ENCODE measurements at regions not wholly inside any gene's neighbourhood (a gene's known extent, or its start where the extent isn't known, plus 50 kb on each side); places are given as distances from the start of the nearest gene placed in this dataset.

DNA sequence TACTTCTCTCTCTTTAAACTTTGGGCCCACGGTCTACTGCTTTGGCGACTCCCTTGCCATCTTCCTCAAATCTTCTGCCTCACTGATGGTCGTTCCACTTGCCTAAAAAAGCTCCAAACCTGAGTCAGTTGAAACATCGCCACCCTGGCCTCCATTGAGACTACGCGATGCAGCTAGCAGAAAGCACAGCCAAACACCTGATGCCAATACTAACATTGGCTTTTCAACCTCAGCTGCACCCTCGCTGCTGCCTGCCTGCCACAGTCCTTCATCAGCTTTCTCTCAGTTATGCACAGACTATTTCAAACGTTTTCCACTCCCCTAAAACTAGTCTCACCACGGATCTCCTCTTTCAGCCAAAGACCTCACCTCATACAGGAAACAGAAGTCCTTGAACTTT lies 214.2 kb upstream of the TMCO5A start:
- DNase-seq = no peak

DNA sequence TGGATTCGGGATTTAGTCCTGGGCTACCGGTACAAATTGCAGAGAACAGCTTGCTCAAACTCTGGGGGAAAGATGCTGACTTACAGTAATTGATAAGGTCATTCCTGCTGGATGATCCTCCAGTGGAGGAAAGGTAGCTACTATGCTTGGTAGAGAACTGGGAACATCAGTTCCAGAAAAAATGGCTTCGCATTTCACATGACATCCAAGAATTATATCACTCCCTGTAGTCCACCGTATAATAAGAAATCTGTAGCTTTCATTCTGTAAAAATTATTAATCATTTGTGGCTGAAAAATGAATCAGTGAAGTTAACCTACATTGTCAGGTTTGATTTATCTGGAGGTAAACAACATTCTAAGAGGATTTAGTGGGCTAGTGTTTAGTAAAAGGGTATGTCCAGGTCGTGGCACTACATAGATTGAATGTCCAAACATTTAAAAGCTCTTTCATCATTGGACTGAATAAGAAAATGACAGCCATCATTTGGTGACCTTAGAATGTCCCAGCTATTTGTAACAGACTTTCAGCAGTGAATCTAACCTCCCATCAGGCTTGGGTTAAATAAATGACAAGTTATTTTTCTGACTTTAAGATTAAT lies 203.2 kb upstream of the TMCO5A start:
- no peak for DNase-seq

DNA sequence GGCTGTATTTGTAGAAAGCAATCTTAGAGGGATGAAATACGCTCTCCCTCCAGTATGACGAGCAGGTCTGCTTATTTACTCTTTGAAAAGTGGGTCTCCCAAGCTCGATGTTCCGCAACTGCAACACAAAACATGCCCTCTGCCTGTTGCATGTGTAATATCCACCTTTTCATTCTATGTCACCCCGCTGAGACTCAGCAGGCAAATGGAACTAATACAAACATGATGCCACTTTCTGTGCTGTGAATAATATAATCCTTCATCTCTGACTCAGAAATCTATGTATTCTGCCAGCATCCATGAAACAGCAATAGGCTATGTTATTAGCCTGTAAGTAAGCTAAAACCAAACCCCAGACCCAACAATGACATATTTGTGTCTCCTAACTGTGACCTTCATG lies 200.8 kb upstream of the TMCO5A start:
- DNase-seq = no peak

DNA sequence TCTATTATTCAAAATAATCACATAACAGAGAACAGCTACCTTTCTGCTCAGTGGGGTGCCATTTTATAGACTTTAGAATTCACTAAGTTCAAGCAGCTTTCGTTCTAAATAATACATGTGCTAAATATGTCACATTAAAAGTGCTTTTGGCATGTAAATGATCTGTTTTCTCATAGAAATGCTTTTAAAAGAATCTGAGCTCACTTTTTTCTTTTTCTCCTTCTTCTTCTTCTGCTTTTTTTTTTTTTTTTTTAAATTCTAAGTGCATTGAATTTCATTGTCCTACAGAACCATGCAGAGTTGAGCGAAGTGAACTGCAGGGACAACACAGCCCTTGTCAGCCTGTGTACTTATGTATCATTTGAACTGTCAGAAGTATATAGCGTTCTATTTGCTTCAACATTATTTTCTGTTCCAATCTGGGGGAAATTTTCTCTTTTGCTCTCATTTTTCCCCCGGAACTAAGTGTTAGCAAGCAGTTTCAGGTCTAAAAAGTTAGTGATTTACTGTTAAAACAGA lies 193.8 kb upstream of the TMCO5A start:
- no peak for DNase-seq

DNA sequence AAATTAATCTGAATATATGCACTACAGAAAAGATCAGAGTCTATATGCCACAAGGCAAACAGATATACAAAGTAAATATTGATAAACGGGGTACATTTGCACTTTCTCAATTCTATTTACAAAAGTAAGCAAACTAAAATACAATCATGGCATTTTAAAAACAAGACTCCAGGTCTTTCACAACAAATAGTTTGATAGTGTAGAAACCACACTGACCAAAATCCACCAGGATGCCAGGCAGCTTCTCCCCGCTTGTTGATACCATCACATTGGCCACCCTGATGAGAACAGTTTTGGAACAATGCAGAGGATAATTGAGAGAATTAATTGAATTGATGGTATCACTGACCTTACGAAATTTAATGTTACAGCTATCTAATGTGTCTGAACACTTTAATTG lies 190.6 kb upstream of the TMCO5A start:
- no peak for DNase-seq

DNA sequence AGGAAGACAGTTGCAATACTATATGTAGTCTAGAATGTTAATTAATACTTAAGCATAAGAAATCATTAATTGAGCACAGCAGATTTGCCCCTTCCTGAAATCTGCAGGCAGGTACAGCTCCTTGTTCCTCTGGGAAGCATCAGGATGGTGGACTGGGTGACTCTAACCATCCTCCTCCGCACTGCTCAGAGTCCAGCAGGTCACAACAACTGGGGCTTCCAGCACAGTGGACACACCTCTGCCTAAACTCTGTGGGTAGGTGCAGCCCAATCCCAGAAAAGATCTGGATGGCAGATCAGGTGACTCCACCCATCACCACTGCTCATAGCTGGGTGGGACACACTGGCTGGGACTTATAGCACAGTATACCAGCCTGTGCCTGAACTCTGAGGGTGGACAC lies 189.9 kb upstream of the TMCO5A start:
- DNase-seq = no peak

DNA sequence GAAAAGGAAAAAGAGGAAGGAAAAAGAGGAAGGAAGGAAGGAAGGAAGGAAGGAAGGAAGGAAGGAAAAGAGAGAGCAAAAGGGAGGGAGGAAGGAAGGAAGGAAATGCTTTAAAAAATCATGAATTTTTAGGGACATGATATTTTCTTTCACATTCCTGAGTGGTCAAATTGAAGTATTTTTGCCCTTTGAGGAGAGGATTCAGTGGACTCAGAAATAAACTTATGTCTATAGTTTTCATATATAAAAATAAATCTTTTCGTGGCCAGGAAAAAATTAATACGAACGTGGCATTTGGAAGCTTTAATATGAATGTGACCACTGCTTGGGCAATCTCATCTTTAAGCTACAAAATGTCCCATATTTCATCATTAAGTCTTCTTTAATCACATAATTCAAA lies 183.0 kb upstream of the TMCO5A start:
- DNase-seq = no peak

DNA sequence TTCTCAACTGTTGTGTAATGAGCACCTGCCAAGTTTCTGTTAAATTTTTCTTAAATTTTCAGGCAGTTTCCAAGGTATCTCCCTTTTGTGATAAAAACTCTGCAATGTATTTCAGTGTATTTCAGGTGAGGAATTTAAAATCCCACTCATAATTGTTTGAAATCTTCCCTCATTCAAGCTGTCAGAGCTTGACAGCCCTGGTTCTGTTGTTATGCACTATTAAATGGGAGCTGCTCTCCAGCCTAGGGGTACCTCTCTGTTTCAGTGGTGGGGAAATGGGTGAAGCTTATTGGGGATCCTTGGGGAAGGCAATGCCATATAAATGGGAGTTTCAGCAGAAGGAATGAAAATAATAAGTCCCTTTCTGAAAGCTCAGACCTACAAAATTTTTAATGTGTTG lies 178.0 kb upstream of the TMCO5A start:
- DNase-seq = no peak

DNA sequence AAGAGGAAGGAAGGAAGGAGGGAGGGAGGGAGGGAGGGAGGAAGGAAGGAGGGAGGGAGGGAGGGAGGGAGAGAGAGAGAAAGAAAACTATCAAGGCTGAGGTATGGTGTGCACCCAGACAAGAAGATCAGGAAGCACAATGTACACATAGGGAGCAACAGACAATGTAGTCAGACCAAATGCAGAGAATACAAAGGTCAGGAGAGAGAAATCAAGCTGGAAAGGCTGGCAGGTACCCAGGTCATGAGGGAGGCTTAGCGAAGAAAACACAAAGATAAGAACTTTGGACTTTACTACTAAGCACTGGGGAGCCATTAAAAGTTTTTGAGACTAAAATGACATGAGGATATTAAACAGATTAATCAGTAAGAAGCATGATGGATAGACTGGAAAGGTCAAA lies 176.0 kb upstream of the TMCO5A start:
- no peak for DNase-seq

DNA sequence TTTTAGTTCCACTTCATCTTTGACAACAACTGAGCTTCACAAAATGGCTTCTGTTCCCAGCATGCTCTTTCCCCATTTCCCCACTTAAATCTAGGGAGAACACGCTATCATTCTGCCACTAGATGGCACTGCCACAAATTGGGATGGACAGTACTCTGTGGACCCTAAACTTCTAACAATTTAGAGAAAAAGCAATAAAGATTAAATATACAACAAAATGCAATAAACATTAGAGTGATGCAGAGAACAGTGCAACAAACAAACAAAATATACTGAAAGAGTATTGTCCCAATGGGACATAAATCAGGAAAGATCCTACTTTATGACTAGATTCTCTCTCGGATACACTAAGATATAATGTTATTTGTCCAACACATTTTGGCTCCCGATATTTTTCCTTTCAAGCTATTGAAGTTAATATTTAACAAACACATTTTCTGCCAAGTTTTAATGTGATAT lies 169.7 kb upstream of the TMCO5A start:
- DNase-seq = no peak

DNA sequence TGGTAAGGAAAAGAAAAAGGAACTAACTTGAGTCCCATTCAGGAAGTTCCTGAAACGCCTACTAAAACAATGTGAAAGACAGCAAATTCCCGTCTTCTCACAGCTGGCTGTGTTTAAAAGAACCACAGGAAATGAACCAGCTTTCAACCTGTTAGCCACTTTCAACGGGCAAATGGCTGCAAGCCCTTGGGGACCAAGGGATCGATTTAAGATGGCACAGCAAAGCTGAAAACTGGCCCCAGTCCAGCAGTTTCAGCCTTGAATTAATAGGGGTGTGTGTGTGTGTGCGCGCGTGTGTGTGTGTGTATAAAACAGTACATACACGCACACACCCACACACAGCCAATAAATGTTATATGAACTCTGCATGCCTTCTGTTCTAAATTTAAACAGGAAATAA lies 168.7 kb upstream of the TMCO5A start:
- DNase-seq = no peak

DNA sequence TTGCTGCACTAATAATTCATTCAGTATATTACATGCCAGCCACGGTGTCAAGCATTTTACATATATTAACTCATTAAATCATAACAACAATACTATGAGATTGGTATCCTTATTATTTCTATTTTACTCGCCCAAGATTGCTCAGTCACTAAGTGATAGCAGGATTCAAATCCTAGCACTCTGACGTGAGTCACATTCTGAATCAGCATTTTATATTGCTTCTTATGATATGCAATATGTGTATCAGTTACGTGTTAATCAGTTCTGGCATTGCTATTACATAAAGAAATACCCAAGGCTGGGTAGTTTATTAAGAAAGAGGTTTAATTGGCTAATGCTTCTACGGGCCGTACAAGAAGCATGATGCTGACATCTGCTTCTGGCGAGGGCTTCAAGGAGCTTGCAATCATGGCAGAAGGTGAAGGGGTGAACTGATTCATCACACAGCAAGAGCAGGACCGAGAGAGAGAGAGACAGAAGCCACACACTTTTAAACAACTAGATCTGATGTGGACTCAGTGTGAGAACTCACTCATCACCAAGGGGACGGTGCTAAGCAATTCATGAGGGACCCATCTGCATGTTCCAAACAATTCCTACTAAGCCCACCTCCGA lies 166.5 kb upstream of the TMCO5A start:
- no peak for DNase-seq

DNA sequence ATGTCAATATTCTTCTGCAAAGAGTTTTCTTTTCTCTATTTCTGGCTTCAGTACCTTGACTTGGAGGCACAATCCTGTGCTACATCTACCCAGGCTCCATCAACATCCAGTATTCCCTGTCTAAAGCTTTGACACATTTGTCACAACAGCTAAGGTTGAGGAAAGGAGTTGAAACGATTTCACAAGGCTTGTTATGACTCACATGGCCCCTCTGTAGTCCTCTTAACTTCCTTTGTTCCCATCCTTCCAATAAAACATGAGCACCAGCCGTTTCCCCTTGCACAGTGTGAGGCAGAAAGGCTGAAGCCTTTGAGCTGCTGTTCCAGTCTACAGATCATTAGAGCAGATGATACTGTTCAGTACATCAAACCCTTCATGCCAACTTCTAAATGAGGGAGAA lies 163.0 kb upstream of the TMCO5A start:
- DNase-seq = no peak

DNA sequence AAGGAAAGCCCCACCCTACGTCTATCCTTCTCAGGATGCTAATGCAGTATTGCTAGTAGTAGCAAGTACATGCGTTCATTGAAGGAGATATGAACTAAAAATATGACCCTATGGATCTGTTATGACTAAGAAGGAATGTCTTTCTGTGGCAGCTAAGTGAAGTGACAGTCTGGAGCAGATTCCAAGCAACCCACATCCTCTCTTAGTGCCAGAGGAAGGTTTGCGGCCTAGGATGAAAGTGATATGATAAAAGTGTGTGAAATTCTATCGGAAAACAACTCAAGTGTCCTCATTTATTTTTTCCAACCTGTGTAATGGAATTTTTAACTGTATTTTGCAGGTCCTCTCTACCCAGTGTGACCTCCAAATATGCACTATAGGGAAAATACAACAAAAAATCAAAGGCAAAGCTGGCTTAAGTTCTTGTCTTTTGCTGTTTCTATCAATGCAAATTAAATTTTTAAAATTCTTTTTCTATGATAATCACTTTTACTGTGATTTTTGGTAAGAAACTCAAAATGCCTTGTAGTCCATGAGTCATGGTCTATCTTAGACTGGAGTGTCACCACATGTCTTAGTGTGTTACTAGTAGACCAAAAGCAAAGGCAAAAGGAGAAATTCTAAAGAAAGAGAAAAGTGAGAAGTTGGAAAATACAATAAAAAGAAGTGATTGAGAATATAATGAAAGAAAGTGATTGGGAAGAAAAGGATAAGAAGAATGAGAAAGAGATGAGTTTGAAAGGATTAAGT lies 161.2 kb upstream of the TMCO5A start:
- no peak for DNase-seq

DNA sequence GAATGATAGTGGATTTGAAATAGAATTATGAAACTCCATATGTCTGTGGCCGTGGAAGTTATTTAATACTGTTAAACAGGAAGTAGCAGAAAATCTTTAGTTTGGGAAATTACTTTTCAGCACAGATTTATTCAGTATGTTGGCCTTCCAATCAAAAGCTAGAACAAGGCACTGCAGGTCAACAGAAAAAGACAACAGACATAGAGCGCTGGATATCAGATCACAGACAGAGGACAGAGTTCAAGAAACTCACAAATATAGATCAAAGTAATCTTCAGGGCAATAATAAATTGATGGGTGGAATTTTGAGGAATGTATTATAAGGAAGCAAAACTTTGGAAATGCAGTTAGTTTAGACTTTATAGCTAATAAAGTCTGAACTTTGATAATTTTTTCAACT lies 159.5 kb upstream of the TMCO5A start:
- DNase-seq = no peak

DNA sequence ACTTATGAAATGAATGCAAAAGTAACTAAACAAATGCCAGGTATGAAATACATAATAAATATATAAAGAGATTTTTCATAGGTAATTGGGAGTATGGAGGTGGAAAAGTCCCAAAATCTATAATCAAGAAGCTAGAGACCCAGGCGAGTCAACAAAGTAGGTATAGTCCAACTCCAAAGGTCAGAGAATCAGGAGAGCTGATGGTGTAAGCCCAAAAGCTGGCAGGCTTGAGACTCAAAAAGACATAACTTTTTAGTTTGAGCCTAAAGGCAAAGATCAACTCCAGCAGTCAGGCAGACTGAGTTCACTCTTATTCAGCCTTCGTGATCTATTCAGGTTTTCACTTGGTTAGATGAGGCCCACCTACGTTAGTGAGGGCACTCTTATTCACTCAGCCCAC lies 157.4 kb upstream of the TMCO5A start:
- no peak for DNase-seq

DNA sequence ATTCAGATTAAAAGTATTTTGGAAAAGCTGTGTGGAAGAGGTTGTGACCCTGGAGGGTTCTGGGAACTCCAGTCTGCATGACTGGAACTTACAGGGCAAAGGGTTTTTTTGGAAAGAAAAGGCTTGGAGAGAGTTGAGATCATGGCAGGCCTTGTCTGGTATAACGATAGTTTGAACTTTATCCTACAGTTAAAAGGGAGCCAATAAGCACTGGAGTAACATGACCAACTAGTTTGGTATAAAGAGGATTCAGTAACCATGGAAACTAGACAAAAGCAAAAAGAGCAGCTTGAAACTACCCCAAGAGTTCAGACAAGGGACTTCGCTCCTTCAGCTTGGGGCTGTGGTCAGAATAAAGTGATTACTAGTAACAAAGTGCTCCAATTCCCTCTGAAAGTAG lies 151.2 kb upstream of the TMCO5A start:
- DNase-seq = no peak

DNA sequence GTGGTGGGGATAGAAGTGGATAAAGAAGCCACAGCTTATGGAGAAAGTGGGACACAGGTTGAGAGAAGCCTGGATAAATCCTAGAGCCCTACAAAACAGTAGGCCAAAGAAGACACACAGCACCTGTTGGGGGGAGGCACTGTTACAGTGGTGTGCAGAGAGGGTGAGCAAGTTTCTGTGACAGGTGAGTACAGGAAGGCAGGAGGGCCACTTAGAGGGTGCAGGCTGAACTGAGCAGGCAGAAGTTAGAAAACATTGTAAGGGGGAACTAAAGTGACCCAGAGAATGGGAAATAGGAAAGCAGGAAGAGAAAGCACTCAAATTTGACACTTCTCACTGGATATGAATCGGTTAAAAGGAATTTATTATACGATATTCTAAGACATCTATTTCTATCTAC lies 146.1 kb upstream of the TMCO5A start:
- no peak for DNase-seq

DNA sequence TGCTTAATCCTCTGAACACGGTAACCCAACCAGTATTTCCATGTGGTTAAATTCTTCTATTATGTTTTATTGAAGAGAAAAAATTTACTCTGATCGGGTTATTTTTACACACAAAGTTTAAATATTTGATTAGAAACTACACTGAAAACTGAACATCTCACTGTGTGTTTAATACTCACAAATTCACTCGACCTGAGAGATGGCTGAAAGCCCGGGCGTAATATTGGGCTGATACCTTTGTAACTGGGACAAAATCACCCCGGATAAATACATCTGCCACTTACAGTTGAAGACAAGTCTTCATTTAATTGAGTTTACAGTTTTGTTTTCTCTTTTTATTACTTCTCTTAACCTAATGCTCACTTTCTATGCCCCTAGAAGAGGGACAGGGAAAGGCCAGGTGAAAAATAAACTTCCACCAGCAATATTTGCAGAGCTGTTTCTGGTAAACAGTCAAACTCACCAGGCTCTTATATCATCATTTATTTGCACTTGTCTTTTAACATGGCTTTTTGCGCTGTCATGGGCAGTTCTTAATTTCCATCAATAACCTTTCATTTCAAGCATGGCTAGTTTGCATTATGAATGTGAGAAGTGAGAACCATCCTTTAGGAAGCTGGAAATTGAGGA lies 145.6 kb upstream of the TMCO5A start:
- peak; percentile 40 for DNase-seq

DNA sequence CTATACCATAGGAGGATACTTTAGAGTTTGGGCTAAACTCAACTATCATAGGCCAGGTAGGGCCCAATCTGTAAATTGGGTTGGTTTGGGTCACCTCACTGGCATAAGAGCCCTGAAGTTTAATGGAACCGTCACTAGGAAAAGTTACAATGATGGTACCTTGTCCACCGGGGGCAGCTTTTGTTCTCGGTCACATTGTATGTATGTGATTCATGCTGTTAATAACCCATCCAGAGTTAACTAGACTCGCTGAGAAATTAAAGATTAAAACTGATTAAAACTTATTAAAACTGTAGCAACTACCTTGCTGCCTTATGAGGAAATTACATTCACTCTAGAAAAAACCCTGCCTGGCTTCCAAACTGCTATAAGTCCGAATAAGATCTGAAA lies 145.0 kb upstream of the TMCO5A start:
- DNase-seq = no peak

DNA sequence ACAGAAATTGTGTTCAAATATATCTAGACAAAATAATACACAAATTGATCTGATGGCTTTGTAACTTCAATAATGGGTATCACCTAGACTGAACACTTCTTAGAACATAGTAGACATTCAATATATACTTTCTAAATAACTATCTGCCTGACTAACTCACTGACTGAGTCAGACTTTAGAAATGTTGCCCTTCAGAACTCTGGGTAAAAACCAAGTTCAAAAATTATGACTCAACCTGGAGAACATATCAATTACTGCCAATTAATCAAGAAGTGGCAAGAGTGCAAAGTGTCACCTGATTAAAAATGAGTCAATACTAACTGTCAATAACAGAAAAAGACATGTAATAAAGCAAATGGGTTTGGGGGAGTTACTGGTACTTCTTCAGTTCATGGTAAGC lies 144.6 kb upstream of the TMCO5A start:
- no peak for DNase-seq

DNA sequence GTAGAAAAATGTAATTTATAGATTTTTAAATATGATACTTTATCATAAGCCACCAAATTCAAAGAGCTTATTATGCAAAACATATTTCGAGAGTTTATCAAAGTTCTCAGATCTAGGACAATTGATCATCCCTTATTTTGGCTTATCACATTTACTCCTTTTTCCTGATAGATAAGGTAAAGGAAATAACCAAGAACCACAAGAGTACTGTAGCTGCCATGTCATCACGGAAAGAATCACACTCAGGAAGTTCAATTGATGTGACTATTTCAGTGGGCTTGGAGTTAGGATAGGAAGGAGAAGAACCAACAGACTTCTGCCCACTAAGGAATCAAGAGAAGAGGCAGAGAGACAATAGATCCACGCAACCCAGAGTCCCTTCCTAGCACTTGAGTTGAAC lies 142.7 kb upstream of the TMCO5A start:
- no peak for DNase-seq

DNA sequence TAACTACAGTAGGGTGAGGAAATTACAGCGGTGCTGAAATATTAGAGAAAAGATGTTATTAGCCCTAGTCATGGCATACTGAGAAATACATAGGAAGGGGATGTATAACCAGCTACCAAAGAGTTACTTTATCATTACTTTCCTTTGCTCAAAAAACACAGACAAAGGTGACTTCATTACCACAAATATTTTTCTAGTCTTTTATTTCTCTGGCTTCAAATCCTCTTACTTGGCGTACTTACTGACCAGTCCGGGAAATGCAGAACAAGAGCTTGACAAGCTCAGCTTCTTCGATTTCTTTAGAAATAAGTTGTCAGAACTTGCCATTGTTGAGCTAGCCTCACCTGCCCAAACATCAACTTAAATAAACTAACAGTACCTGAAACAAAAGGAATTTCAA lies 142.1 kb upstream of the TMCO5A start:
- DNase-seq = no peak

DNA sequence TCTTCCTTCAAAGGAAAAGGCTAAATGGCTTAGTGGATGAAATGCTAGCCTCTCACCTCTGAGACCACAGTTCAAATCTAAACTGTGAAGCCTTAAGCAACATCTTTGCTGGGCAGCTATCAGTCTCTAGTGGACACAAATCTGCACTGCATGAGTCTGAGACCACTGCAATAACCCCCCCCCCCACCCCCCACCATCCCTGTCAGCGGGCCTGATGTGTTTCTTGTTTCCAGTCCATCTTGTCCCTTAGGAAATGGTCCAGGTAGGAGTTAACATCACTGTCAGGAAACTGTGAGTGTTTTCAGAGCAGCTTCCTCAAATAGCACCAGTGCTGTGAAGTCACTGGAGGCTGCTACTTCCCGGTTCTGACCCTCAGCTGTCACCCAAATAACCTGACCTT lies 140.6 kb upstream of the TMCO5A start:
- DNase-seq = no peak

Data from NCI-H1417 treated with DMSO at 0.1 percent for 48 hours (cell line).